Left lung (tissue), 4 donors: ENCODE measurements at regions not wholly inside any gene's neighbourhood (a gene's known extent, or its start where the extent isn't known, plus 50 kb on each side); places are given as distances from the start of the nearest gene placed in this dataset.

Experiments
- ATAC-seq: fragments of 200-7000 bp; cut with Tn5 transposase; one replicate; pipeline ENCODE4 v1.9.1; 2020; ENCODE audit warnings: moderate library complexity
- DNase-seq, 4 donors: peaks; one replicate each; pipeline ENCODE4 v3.0.0-alpha.2; 2013 to 2020
- H3K27ac ChIP-seq, 2 donors: fragments of 200-600 bp; sonication (generic) in 1 of 2; one replicate each; pipeline versions ENCODE4 v1.5.0 to v1.8.0; 2020 to 2021
- H3K27me3 ChIP-seq, 2 donors: fragments of 200-600 bp; sonication (generic) in 1 of 2; one replicate each; pipeline versions ENCODE4 v1.5.0 to v1.8.0; 2020 to 2021
- H3K36me3 ChIP-seq, 2 donors: fragments of 200-600 bp; sonication (generic) in 1 of 2; one replicate each; pipeline versions ENCODE4 v1.5.0 to v1.8.0; 2020 to 2021
- H3K4me1 ChIP-seq, 2 donors: fragments of 200-600 bp; one replicate each; pipeline ENCODE4 v1.8.0; 2021
- H3K4me3 ChIP-seq, 2 donors: fragments of 200-600 bp; sonication (generic) in 1 of 2; one replicate each; pipeline versions ENCODE4 v1.5.0 to v1.8.0; 2020 to 2021; ENCODE audit warnings: mild to moderate bottlenecking in 1 of 2
- H3K9me3 ChIP-seq, 2 donors: fragments of 200-600 bp; sonication (generic) in 1 of 2; one replicate each; pipeline versions ENCODE4 v1.5.0 to v1.8.0; 2020 to 2021
- CTCF ChIP-seq, 2 donors: fragments of 200-600 bp; sonication (generic) in 1 of 2; IDR thresholded peaks; one replicate each; pipeline versions ENCODE4 v1.5.0 to v1.8.0; 2021; ENCODE audit warnings: antibody characterized with exemption in 2 of 2
- intact Hi-C, 2 donors: fragments of 100-400 bp; cut with DNase I; formaldehyde crosslinking; loops; one replicate each; pipeline versions ENCODE4 v1.11.2 to v1.14.2; 2022
- donor health status: DM: no; HTN: yes; CAD: no.
- donor health status: DM: no; HTN: no; CAD: no.

GRCh38 chr4:188536826-188537225, 397.6 kb downstream of the TRIML1 start:
- no peak overlapping the region for H3K4me3 ChIP-seq
- H3K9me3 ChIP-seq = peaks cover 0 to 27% of the 10 kb centered on the region in 2 donors
- ATAC-seq (no peak), DNase-seq (no peak)
- no peaks in the 10 kb centered on the region for H3K27me3 ChIP-seq
- no peaks in the 10 kb centered on the region for H3K36me3 ChIP-seq
- intact Hi-C loops = no loop called here
- H3K27ac ChIP-seq = no peak overlapping the region
- no peak for TF ChIP-seq CTCF (IDR thresholded peaks at IDR 0.05)
- no peaks in the 10 kb centered on the region for H3K4me1 ChIP-seq

- H3K27me3 ChIP-seq = no peaks in the 10 kb centered on the region
- no peak for TF ChIP-seq CTCF (IDR thresholded peaks at IDR 0.05)
- ATAC-seq (no peak), DNase-seq (no peak)
- no peaks in the 10 kb centered on the region for H3K36me3 ChIP-seq
- H3K9me3 ChIP-seq = no peaks in the 10 kb centered on the region
- no peak overlapping the region for H3K4me3 ChIP-seq
- no peaks in the 10 kb centered on the region for H3K4me1 ChIP-seq
- H3K27ac ChIP-seq = no peak overlapping the region
- intact Hi-C loops = no loop called here
Measured at GRCh38 chr4:188550296-188550695, 411.1 kb downstream of the TRIML1 start.

DNA sequence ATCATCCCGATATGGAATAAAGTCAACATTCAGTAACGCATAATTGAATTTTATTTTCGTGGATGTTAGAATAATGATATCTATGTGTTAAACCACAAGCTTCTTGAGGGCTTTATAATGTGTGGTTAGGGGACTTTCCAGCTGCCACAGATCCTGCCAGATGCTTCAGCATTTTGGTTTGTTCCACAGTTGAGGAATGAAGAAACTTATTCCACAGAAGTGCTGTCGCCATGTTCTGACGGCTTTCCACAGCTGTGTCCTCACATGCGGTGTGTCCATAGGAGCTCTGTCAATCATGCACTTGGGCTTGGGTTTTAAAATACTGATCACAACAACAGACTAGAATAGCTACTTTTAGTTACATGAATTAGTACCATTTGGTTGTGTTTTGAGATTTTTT, 411.9 kb downstream of the TRIML1 start:
- no peaks in the 10 kb centered on the region for H3K9me3 ChIP-seq
- H3K4me3 ChIP-seq = no peak overlapping the region
- no peaks in the 10 kb centered on the region for H3K4me1 ChIP-seq
- H3K27me3 ChIP-seq = no peaks in the 10 kb centered on the region
- H3K36me3 ChIP-seq = no peaks in the 10 kb centered on the region
- no peak for DNase-seq
- TF ChIP-seq CTCF (IDR thresholded peaks at IDR 0.05) = no peak
- no peak for ATAC-seq
- no peak overlapping the region for H3K27ac ChIP-seq
- intact Hi-C loops = no loop called here

GRCh38 chr4:188552741-188553275, 413.6 kb downstream of the TRIML1 start:
- intact Hi-C loops = no loop called here
- ATAC-seq = no peak
- H3K9me3 ChIP-seq = peaks cover 0 to 2% of the 10 kb centered on the region in 2 donors
- H3K27me3 ChIP-seq = no peaks in the 10 kb centered on the region
- no peak overlapping the region for H3K27ac ChIP-seq
- H3K4me1 ChIP-seq = no peaks in the 10 kb centered on the region
- no peaks in the 10 kb centered on the region for H3K36me3 ChIP-seq
- H3K4me3 ChIP-seq = no peak overlapping the region
- no peak for TF ChIP-seq CTCF (IDR thresholded peaks at IDR 0.05)
- no peak for DNase-seq

- H3K36me3 ChIP-seq = no peaks in the 10 kb centered on the region
- DNase-seq = no peak
- TF ChIP-seq CTCF (IDR thresholded peaks at IDR 0.05) = no peak
- H3K4me3 ChIP-seq = no peak overlapping the region
- no peaks in the 10 kb centered on the region for H3K4me1 ChIP-seq
- no peaks in the 10 kb centered on the region for H3K27me3 ChIP-seq
- no peak overlapping the region for H3K27ac ChIP-seq
- H3K9me3 ChIP-seq = peaks cover 0 to 3% of the 10 kb centered on the region in 2 donors
- no peak for ATAC-seq
- intact Hi-C loops = no loop called here
Measured at GRCh38 chr4:188554413-188554812, 415.2 kb downstream of the TRIML1 start.
